ENCODE measurements at regions not wholly inside any gene's neighbourhood (a gene's known extent, or its start where the extent isn't known, plus 50 kb on each side); places are given as distances from the start of the nearest gene placed in this dataset.

DNA sequence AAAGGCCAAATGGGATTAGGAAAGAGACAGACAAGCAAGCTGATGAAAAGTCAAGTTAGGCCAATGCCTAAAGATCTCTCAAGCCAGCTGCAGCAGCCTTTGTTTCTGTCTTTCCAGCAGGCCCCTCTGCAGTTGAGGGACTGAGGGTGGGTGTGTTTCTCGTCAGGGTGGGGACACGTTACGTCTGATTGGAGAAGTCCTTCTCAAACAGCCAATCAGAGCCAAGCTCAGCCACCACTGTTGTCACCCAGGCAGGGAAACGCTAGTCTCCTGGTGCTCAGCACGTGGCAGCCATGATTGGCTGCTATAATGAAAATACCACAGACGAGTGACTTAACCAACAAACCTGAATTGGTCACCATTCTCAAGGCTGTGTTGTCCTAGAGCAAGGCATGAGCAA, 177.1 kb upstream of the LCORL start:
- Histone ChIP-seq H3K79me2 (ENCODE audit: control insufficient read depth, low read length) (no peaks in the 10 kb centered on the region), H3K27ac (ENCODE audit: low read depth, low read length) (no peak overlapping the region), H3K36me3 (ENCODE audit: control insufficient read depth, low read length) (no peaks in the 10 kb centered on the region), H4K20me1 (ENCODE audit: control insufficient read depth, insufficient read depth, low read depth, low read length) (no peaks in the 10 kb centered on the region), H3K4me1 (ENCODE audit: control insufficient read depth, low read length) (no peaks in the 10 kb centered on the region), H3K27me3 (ENCODE audit: control insufficient read depth, low read length) (no peaks in the 10 kb centered on the region), H3K9me3 (ENCODE audit: control insufficient read depth, insufficient read depth, low read length) (no peaks in the 10 kb centered on the region), H3K9me2 (replicated peaks; ENCODE audit: control insufficient read depth, low read length) (no peaks in the 10 kb centered on the region), H3K4me3 (ENCODE audit: low read length) (no peak overlapping the region), H3K4me2 (ENCODE audit: low read length) (no peak overlapping the region), H3F3A (ENCODE audit: control insufficient read depth, insufficient read depth) (no peaks in the 10 kb centered on the region)
- TF ChIP-seq EZH2phosphoT487 (IDR thresholded peaks at IDR 0.05; ENCODE audit: borderline replicate concordance, low read length), result no peak
- TF ChIP-seq, protein P1, sequence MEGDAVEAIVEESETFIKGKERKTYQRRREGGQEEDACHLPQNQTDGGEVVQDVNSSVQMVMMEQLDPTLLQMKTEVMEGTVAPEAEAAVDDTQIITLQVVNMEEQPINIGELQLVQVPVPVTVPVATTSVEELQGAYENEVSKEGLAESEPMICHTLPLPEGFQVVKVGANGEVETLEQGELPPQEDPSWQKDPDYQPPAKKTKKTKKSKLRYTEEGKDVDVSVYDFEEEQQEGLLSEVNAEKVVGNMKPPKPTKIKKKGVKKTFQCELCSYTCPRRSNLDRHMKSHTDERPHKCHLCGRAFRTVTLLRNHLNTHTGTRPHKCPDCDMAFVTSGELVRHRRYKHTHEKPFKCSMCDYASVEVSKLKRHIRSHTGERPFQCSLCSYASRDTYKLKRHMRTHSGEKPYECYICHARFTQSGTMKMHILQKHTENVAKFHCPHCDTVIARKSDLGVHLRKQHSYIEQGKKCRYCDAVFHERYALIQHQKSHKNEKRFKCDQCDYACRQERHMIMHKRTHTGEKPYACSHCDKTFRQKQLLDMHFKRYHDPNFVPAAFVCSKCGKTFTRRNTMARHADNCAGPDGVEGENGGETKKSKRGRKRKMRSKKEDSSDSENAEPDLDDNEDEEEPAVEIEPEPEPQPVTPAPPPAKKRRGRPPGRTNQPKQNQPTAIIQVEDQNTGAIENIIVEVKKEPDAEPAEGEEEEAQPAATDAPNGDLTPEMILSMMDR (IDR thresholded peaks at IDR 0.05; ENCODE audit: low read depth, low read length, poor library complexity, severe bottlenecking), result no peak

DNA sequence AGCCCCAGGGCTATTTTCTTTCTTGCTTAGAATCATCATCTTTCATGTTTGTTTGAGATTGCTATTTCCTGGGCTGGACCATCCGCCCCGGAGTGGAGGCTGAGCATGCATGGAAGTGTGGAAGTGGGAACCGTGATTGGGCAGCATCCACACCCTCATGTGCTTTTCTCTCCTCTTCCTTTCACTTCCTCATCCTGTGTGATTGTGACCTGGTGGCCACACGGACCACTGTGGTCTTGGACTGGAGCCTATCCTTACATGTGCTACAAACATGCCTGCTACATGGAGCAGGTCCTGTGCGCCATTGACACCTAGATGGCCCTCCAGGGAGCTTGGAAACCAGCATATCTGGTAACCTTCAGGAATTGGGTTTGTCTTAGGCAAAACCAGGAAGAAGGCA, 175.9 kb upstream of the LCORL start:
- H3K4me3 ChIP-seq (ENCODE audit: low read length), result no peak overlapping the region
- H3K9me3 ChIP-seq (ENCODE audit: control insufficient read depth, insufficient read depth, low read length), result no peaks in the 10 kb centered on the region
- H3K27ac ChIP-seq (ENCODE audit: low read depth, low read length), result no peak overlapping the region
- no peak overlapping the region for H3K4me2 ChIP-seq (ENCODE audit: low read length)
- no peaks in the 10 kb centered on the region for H4K20me1 ChIP-seq (ENCODE audit: control insufficient read depth, insufficient read depth, low read depth, low read length)
- no peaks in the 10 kb centered on the region for H3K27me3 ChIP-seq (ENCODE audit: control insufficient read depth, low read length)
- no peak for TF ChIP-seq EZH2phosphoT487 (IDR thresholded peaks at IDR 0.05; ENCODE audit: borderline replicate concordance, low read length)
- TF ChIP-seq, protein P1 (IDR thresholded peaks at IDR 0.05; ENCODE audit: low read depth, low read length, poor library complexity, severe bottlenecking), result no peak
- no peaks in the 10 kb centered on the region for H3K79me2 ChIP-seq (ENCODE audit: control insufficient read depth, low read length)
- no peaks in the 10 kb centered on the region for H3F3A ChIP-seq (ENCODE audit: control insufficient read depth, insufficient read depth)
- no peaks in the 10 kb centered on the region for H3K36me3 ChIP-seq (ENCODE audit: control insufficient read depth, low read length)
- no peaks in the 10 kb centered on the region for H3K4me1 ChIP-seq (ENCODE audit: control insufficient read depth, low read length)
- H3K9me2 ChIP-seq (replicated peaks; ENCODE audit: control insufficient read depth, low read length), result no peaks in the 10 kb centered on the region

- H3K4me1 ChIP-seq (ENCODE audit: control insufficient read depth, low read length), result no peaks in the 10 kb centered on the region
- H3K36me3 ChIP-seq (ENCODE audit: control insufficient read depth, low read length), result no peaks in the 10 kb centered on the region
- no peaks in the 10 kb centered on the region for H3K79me2 ChIP-seq (ENCODE audit: control insufficient read depth, low read length)
- H3K9me2 ChIP-seq (replicated peaks; ENCODE audit: control insufficient read depth, low read length), result no peaks in the 10 kb centered on the region
- no peak for TF ChIP-seq EZH2phosphoT487 (IDR thresholded peaks at IDR 0.05; ENCODE audit: borderline replicate concordance, low read length)
- TF ChIP-seq, protein P1 (IDR thresholded peaks at IDR 0.05; ENCODE audit: low read depth, low read length, poor library complexity, severe bottlenecking), result no peak
- no peak overlapping the region for H3K4me2 ChIP-seq (ENCODE audit: low read length)
- H3K27me3 ChIP-seq (ENCODE audit: control insufficient read depth, low read length), result no peaks in the 10 kb centered on the region
- H3F3A ChIP-seq (ENCODE audit: control insufficient read depth, insufficient read depth), result no peaks in the 10 kb centered on the region
- H3K9me3 ChIP-seq (ENCODE audit: control insufficient read depth, insufficient read depth, low read length), result no peaks in the 10 kb centered on the region
- H3K4me3 ChIP-seq (ENCODE audit: low read length), result no peak overlapping the region
- H3K27ac ChIP-seq (ENCODE audit: low read depth, low read length), result no peak overlapping the region
- no peaks in the 10 kb centered on the region for H4K20me1 ChIP-seq (ENCODE audit: control insufficient read depth, insufficient read depth, low read depth, low read length)
Measured at GRCh38 chr4:18194278-18194677, 172.7 kb upstream of the LCORL start.

GRCh38 chr4:18192901-18193300, 171.3 kb upstream of the LCORL start:
- Histone ChIP-seq H3K4me2 (ENCODE audit: low read length) (no peak overlapping the region), H4K20me1 (ENCODE audit: control insufficient read depth, insufficient read depth, low read depth, low read length) (no peaks in the 10 kb centered on the region), H3K9me2 (replicated peaks; ENCODE audit: control insufficient read depth, low read length) (no peaks in the 10 kb centered on the region), H3K36me3 (ENCODE audit: control insufficient read depth, low read length) (no peaks in the 10 kb centered on the region), H3F3A (ENCODE audit: control insufficient read depth, insufficient read depth) (no peaks in the 10 kb centered on the region), H3K4me3 (ENCODE audit: low read length) (no peak overlapping the region), H3K9me3 (ENCODE audit: control insufficient read depth, insufficient read depth, low read length) (no peaks in the 10 kb centered on the region), H3K79me2 (ENCODE audit: control insufficient read depth, low read length) (no peaks in the 10 kb centered on the region), H3K27me3 (ENCODE audit: control insufficient read depth, low read length) (no peaks in the 10 kb centered on the region), H3K4me1 (ENCODE audit: control insufficient read depth, low read length) (no peaks in the 10 kb centered on the region), H3K27ac (ENCODE audit: low read depth, low read length) (no peak overlapping the region)
- TF ChIP-seq, protein P1 (IDR thresholded peaks at IDR 0.05; ENCODE audit: low read depth, low read length, poor library complexity, severe bottlenecking), result no peak
- no peak for TF ChIP-seq EZH2phosphoT487 (IDR thresholded peaks at IDR 0.05; ENCODE audit: borderline replicate concordance, low read length)

All from DOHH2 (cell line).